Panc1 (cell line): ENCODE measurements at regions not wholly inside any gene's neighbourhood (a gene's known extent, or its start where the extent isn't known, plus 50 kb on each side); places are given as distances from the start of the nearest gene placed in this dataset.

Experiments
- CTCF ChIP-seq: fragments of 450-650 bp; IDR thresholded peaks from 2 replicates; pipeline ENCODE4 v1.5.1; 2017; ENCODE audit warnings: mild to moderate bottlenecking
- POLR2AphosphoS5 ChIP-seq: IDR thresholded peaks from 2 replicates; pipeline ENCODE4 v1.6.1; 2012; ENCODE audit warnings: mild to moderate bottlenecking, low read depth, low read length, moderate library complexity
- REST ChIP-seq, 2 experiments: IDR thresholded peaks; 2 replicates each; pipeline ENCODE4 v1.6.1; 2011 to 2012; ENCODE audit warnings: low read depth in 2 of 2, control low read depth in 1 of 2, low read length in 1 of 2, mild to moderate bottlenecking in 1 of 2, moderate library complexity in 1 of 2; ENCODE audit not compliant: insufficient read depth in 1 of 2
- SIN3A ChIP-seq: IDR thresholded peaks from 2 replicates; pipeline ENCODE4 v1.6.1; 2012; ENCODE audit warnings: low read depth, mild to moderate bottlenecking, low read length, moderate library complexity, borderline replicate concordance; ENCODE audit not compliant: insufficient read depth
- TCF7L2 ChIP-seq: IDR thresholded peaks from 2 replicates; pipeline ENCODE4 v1.6.1; 2011; ENCODE audit warnings: mild to moderate bottlenecking, low read depth, low read length, inconsistent platforms

- TF ChIP-seq CTCF = no peak
- TF ChIP-seq SIN3A = no peak
- no peak for TF ChIP-seq POLR2AphosphoS5
- no peak for TF ChIP-seq REST (IDR thresholded peaks at IDR 0.05; ENCODE audit: insufficient read depth in 1 of 2, low read depth in 2 of 2, low read length in 1 of 2)
- TF ChIP-seq TCF7L2 = no peak
Measured at GRCh38 chr5:114657342-114658130, 295.7 kb downstream of the KCNN2 start.
